Esophagus muscularis mucosa (tissue), 4 donors: ENCODE measurements at regions not wholly inside any gene's neighbourhood (a gene's known extent, or its start where the extent isn't known, plus 50 kb on each side); places are given as distances from the start of the nearest gene placed in this dataset.

Experiments
- DNase-seq: peaks from one replicate; pipeline ENCODE4 v3.0.0-alpha.2; 2017; ENCODE audit errors: extremely low spot score
- H3K27ac ChIP-seq, 4 donors: fragments of 200-600 bp; sonication (generic); replicated peaks in 1 of 4; 1 replicate in 3 of 4; 2 replicates in 1 of 4; pipeline ENCODE4 v1.5.1; 2016 to 2019; ENCODE audit warnings: mild to moderate bottlenecking in 1 of 4
- H3K27me3 ChIP-seq, 4 donors: fragments of 200-600 bp; sonication (generic); one replicate each; pipeline versions ENCODE4 v1.5.1 to v1.6.0; 2016 to 2019
- H3K36me3 ChIP-seq, 4 donors: fragments of 200-600 bp; sonication (generic); one replicate each; pipeline ENCODE4 v1.5.1; 2016 to 2019
- H3K4me1 ChIP-seq, 4 donors: fragments of 200-600 bp; sonication (generic); one replicate each; pipeline ENCODE4 v1.5.1; 2016 to 2019
- H3K4me3 ChIP-seq, 4 donors: fragments of 200-600 bp; sonication (generic); 1 replicate in 2 of 4; 2 replicates in 2 of 4; pipeline ENCODE4 v1.5.1; 2016 to 2019; ENCODE audit warnings: mild to moderate bottlenecking in 4 of 4, moderate library complexity in 1 of 4
- H3K9me3 ChIP-seq, 4 donors: fragments of 200-600 bp; sonication (generic); 1 replicate in 3 of 4; 2 replicates in 1 of 4; pipeline ENCODE4 v1.5.1; 2016 to 2019
- EP300 ChIP-seq: sonication (generic); formaldehyde crosslinking; IDR thresholded peaks from one replicate; pipeline ENCODE4 v1.6.1; 2017; ENCODE audit warnings: antibody characterized with exemption
- POLR2A ChIP-seq: fragments of 450-650 bp; IDR thresholded peaks from one replicate; pipeline ENCODE4 v1.6.1; 2017; ENCODE audit warnings: antibody characterized with exemption, moderate library complexity, mild to moderate bottlenecking, low read depth
- POLR2AphosphoS5 ChIP-seq, 2 donors: sonication (generic); formaldehyde crosslinking; IDR thresholded peaks; one replicate each; pipeline ENCODE4 v1.6.1; 2017; ENCODE audit warnings: antibody characterized with exemption in 2 of 2
- WGBS: methylation state at CpG from one replicate; pipeline ENCODE4 v1.1.5; 2018; 5-methylcytosine and 5-hydroxymethylcytosine counted together
- intact Hi-C: fragments of 100-400 bp; cut with DNase I; formaldehyde crosslinking; loops from one replicate; pipeline ENCODE4 v1.15.1; 2023
- TF ChIP-seq, protein P1 (sequence below), 3 experiments: fragments of 200-600 bp in 2 of 3; fragments of 450-650 bp in 1 of 3; sonication (generic) in 2 of 3; IDR thresholded peaks; one replicate each; pipeline ENCODE4 v1.5.1; 2017 to 2019; ENCODE audit warnings: antibody characterized with exemption in 3 of 3, mild to moderate bottlenecking in 2 of 3, moderate library complexity in 1 of 3

DNA sequence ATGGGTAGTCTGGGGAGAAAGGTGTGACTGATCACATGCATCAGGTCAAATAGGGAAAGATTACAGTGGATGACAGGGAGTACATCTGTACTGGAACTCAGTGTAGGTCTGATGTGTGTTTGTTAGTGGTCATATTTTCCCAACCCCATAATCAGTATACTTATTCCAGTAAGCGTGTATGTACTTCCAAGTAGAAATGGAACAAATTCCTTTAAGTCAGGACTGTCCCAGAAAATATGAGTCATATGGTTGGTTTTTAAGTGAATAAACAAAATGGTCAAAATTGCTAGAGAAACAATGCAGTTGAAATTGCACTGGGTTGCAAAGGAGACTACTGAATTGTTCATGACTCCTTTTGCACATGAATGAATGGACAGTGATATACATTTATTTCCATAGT lies 118.8 kb upstream of the MYO3A start:
- no peaks in the 10 kb centered on the region for H3K4me1 ChIP-seq
- no peaks in the 10 kb centered on the region for H3K9me3 ChIP-seq
- intact Hi-C loops, result no loop called here
- WGBS, result 78% methylated on average over 1 of the region's 1 CpG
- no peak for DNase-seq
- no peaks in the 10 kb centered on the region for H3K27me3 ChIP-seq
- no peak overlapping the region for H3K4me3 ChIP-seq
- H3K27ac ChIP-seq, result no peak overlapping the region
- H3K36me3 ChIP-seq, result no peaks in the 10 kb centered on the region
- TF ChIP-seq POLR2AphosphoS5 (IDR thresholded peaks at IDR 0.05) (no peak), EP300 (no peak), POLR2A (no peak)
- TF ChIP-seq, protein P1, sequence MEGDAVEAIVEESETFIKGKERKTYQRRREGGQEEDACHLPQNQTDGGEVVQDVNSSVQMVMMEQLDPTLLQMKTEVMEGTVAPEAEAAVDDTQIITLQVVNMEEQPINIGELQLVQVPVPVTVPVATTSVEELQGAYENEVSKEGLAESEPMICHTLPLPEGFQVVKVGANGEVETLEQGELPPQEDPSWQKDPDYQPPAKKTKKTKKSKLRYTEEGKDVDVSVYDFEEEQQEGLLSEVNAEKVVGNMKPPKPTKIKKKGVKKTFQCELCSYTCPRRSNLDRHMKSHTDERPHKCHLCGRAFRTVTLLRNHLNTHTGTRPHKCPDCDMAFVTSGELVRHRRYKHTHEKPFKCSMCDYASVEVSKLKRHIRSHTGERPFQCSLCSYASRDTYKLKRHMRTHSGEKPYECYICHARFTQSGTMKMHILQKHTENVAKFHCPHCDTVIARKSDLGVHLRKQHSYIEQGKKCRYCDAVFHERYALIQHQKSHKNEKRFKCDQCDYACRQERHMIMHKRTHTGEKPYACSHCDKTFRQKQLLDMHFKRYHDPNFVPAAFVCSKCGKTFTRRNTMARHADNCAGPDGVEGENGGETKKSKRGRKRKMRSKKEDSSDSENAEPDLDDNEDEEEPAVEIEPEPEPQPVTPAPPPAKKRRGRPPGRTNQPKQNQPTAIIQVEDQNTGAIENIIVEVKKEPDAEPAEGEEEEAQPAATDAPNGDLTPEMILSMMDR (IDR thresholded peaks at IDR 0.05), result no peak

DNA sequence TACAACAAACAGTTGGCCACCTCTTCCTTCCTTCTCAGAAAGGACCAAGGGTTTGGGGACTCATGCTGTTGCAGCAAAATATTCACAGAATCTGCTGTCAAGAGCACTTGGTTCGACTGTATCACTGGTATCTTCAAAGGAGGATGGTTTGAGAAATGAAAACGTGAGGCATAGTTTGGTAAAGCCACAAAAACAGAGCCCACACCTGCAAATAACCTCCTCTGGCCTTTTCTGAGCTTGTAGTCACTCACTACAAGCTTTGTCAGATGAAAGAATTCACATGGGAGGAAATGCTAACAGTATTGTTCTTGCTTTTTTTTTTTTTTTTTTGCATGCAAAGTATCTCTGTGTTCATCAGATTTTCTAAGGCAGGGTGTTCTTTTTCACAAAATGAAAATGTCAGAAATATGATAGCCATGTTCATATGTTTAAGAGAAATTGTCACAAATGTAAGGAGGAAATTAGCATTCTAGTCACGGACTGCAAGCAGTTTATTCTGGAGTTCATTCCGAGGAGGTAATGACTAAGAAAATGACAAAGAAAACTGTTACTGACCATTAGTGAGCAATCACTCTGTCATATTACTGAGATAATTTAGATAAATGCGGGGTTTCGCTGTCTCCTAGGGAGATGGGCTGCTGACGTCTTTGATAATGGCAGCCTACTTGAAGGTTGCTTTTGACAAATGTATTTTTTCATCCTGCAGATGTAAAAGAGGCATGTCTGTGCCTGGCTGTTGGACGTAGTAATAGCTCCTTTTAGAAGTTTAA lies 117.8 kb upstream of the MYO3A start:
- Histone ChIP-seq H3K4me3 (no peak overlapping the region), H3K9me3 (no peaks in the 10 kb centered on the region), H3K27ac (no peak overlapping the region), H3K4me1 (no peaks in the 10 kb centered on the region), H3K36me3 (no peaks in the 10 kb centered on the region), H3K27me3 (no peaks in the 10 kb centered on the region)
- DNase-seq, result no peak
- intact Hi-C loops, result no loop called here
- TF ChIP-seq POLR2A, result no peak
- TF ChIP-seq POLR2AphosphoS5 (IDR thresholded peaks at IDR 0.05), result no peak
- no peak for TF ChIP-seq EP300
- TF ChIP-seq, protein P1 (IDR thresholded peaks at IDR 0.05), result no peak
- WGBS, result 64% methylated on average over 8 of the region's 8 CpGs

DNA sequence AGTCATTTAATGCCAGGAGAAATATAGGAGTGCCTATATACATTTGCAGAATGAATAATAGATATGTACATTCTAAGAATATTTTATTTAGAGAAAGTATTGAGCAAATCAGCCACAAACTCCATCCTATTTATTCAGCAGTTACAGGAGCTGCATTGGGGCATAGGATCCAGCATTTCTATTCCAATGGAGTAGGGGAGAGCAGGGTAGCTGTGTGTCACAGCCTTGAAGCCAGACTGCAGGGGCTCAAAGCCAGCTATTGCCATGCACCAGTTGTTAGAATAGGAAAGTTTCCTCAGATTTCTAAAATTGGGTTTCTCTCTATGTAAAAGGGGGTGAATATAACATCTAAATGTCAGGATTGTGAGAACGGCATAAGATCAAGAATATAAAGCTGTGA lies 116.8 kb upstream of the MYO3A start:
- no peaks in the 10 kb centered on the region for H3K4me1 ChIP-seq
- H3K36me3 ChIP-seq, result no peaks in the 10 kb centered on the region
- intact Hi-C loops, result no loop called here
- no peak overlapping the region for H3K27ac ChIP-seq
- no peak for DNase-seq
- no peak overlapping the region for H3K4me3 ChIP-seq
- no peaks in the 10 kb centered on the region for H3K27me3 ChIP-seq
- 94% methylated on average over 1 of the region's 1 CpG for WGBS
- no peak for TF ChIP-seq POLR2AphosphoS5 (IDR thresholded peaks at IDR 0.05)
- no peak for TF ChIP-seq POLR2A
- TF ChIP-seq EP300, result no peak
- TF ChIP-seq, protein P1 (IDR thresholded peaks at IDR 0.05), result no peak
- H3K9me3 ChIP-seq, result no peaks in the 10 kb centered on the region

DNA sequence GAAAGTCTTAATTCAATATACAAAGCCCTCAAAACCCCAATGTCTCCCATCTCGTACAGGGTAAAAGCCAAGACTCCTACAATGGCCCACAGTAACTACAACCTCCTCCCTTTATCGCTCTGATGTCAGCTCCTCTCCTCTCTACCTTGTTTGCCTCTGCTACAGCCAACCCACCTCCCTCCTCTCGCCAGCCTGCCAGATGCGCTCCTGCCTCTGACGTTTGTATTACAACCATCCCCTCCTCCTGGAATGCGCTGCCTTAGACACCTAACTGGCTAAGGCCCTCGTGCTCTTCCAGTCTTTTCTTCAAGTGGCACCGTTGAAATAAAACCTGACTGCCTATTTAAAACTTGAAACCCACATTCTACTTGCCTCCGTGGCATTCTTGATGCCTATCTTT lies 115.3 kb upstream of the MYO3A start:
- Histone ChIP-seq H3K36me3 (no peaks in the 10 kb centered on the region), H3K9me3 (no peaks in the 10 kb centered on the region), H3K4me1 (no peaks in the 10 kb centered on the region), H3K27ac (no peak overlapping the region), H3K4me3 (no peak overlapping the region), H3K27me3 (no peaks in the 10 kb centered on the region)
- TF ChIP-seq, protein P1 (IDR thresholded peaks at IDR 0.05), result no peak
- TF ChIP-seq POLR2AphosphoS5 (IDR thresholded peaks at IDR 0.05), result no peak
- WGBS, result 42% methylated on average over 9 of the region's 9 CpGs
- intact Hi-C loops, result no loop called here
- no peak for DNase-seq

DNA sequence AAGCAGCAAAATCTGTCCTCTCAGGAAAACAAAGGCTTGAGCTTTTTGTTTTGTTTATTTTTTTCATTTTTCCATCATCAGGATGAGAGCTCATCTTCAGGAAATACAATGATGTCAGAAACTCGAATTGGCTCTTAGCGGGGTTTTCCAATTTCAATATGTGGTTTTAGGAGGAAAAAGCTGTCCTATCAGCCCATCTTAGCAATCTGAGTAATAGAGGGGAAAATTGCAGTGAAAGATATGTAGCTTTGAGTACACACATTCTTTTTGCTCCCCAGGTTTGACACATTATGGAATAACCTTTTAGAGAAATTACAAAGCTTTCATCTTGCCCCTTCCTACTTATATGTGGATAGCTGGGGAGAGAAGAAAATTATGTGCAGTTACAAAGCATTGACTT lies 113.6 kb upstream of the MYO3A start:
- 66% methylated on average over 2 of the region's 2 CpGs for WGBS
- no peak for DNase-seq
- H3K36me3 ChIP-seq, result no peaks in the 10 kb centered on the region
- H3K9me3 ChIP-seq, result no peaks in the 10 kb centered on the region
- no peaks in the 10 kb centered on the region for H3K4me1 ChIP-seq
- H3K27ac ChIP-seq, result no peak overlapping the region
- TF ChIP-seq POLR2AphosphoS5 (IDR thresholded peaks at IDR 0.05) (no peak), POLR2A (no peak), EP300 (no peak)
- TF ChIP-seq, protein P1 (IDR thresholded peaks at IDR 0.05), result no peak
- intact Hi-C loops, result no loop called here
- no peaks in the 10 kb centered on the region for H3K27me3 ChIP-seq
- no peak overlapping the region for H3K4me3 ChIP-seq
